ENCODE measurements at regions not wholly inside any gene's neighbourhood (a gene's known extent, or its start where the extent isn't known, plus 50 kb on each side); places are given as distances from the start of the nearest gene placed in this dataset.
"Not testable (repeated sequence)": the region's sequence is repeated elsewhere in the genome, so short reads cannot be mapped to it uniquely, and the experiment has no call there.

- H3K4me3 Mint-ChIP-seq (ENCODE audit: unreplicated experiment): no peak overlapping the region
- peaks cover 4% of the 10 kb centered on the region for H3K36me3 Mint-ChIP-seq (ENCODE audit: unreplicated experiment)
- H3K27me3 Mint-ChIP-seq (ENCODE audit: unreplicated experiment): no peaks in the 10 kb centered on the region
- TF ChIP-seq CTCF (IDR thresholded peaks at IDR 0.05; ENCODE audit: partially characterized antibody, unreplicated experiment): no peak
- H3K4me1 Mint-ChIP-seq (ENCODE audit: low read depth, unreplicated experiment): no peaks in the 10 kb centered on the region
- H3K9me3 Mint-ChIP-seq (ENCODE audit: unreplicated experiment): no peaks in the 10 kb centered on the region
- no peak for DNase-seq
- H3K27ac Mint-ChIP-seq (ENCODE audit: unreplicated experiment): no peak overlapping the region
These were observed 442.0 kb upstream of the MEF2C start for GRCh38 chr5:89324990-89325389.

- no peaks in the 10 kb centered on the region for H3K27me3 Mint-ChIP-seq (ENCODE audit: unreplicated experiment)
- no peak for DNase-seq
- H3K4me1 Mint-ChIP-seq (ENCODE audit: low read depth, unreplicated experiment): no peaks in the 10 kb centered on the region
- TF ChIP-seq CTCF (IDR thresholded peaks at IDR 0.05; ENCODE audit: partially characterized antibody, unreplicated experiment): no peak
- H3K4me3 Mint-ChIP-seq (ENCODE audit: unreplicated experiment): no peak overlapping the region
- H3K9me3 Mint-ChIP-seq (ENCODE audit: unreplicated experiment): no peaks in the 10 kb centered on the region
- H3K27ac Mint-ChIP-seq (ENCODE audit: unreplicated experiment): no peak overlapping the region
- no peaks in the 10 kb centered on the region for H3K36me3 Mint-ChIP-seq (ENCODE audit: unreplicated experiment)
These were observed 437.7 kb upstream of the MEF2C start for GRCh38 chr5:89320421-89321277.

- H3K36me3 Mint-ChIP-seq (ENCODE audit: unreplicated experiment); H3K27ac Mint-ChIP-seq (ENCODE audit: unreplicated experiment); DNase-seq; H3K4me3 Mint-ChIP-seq (ENCODE audit: unreplicated experiment); H3K9me3 Mint-ChIP-seq (ENCODE audit: unreplicated experiment); H3K27me3 Mint-ChIP-seq (ENCODE audit: unreplicated experiment); H3K4me1 Mint-ChIP-seq (ENCODE audit: low read depth, unreplicated experiment): not testable (repeated sequence)
These were observed 434.9 kb upstream of the MEF2C start for GRCh38 chr5:89317838-89318237.

GRCh38 chr5:89315286-89316100, 432.5 kb upstream of the MEF2C start:
- no peaks in the 10 kb centered on the region for H3K4me1 Mint-ChIP-seq (ENCODE audit: low read depth, unreplicated experiment)
- H3K27me3 Mint-ChIP-seq (ENCODE audit: unreplicated experiment): no peaks in the 10 kb centered on the region

More at GRCh38 chr5:89315286-89316100, 432.5 kb upstream of the MEF2C start:
- DNase-seq: peak; percentile 22
- Mint-ChIP-seq H3K36me3 (ENCODE audit: unreplicated experiment) (no peaks in the 10 kb centered on the region), H3K4me3 (ENCODE audit: unreplicated experiment) (no peak overlapping the region), H3K9me3 (ENCODE audit: unreplicated experiment) (no peaks in the 10 kb centered on the region), H3K27ac (ENCODE audit: unreplicated experiment) (no peak overlapping the region)
- TF ChIP-seq CTCF (IDR thresholded peaks at IDR 0.05; ENCODE audit: partially characterized antibody, unreplicated experiment): no peak
